M059J (cell line): ENCODE measurements at regions not wholly inside any gene's neighbourhood (a gene's known extent, or its start where the extent isn't known, plus 50 kb on each side); places are given as distances from the start of the nearest gene placed in this dataset.

Experiments used
- DNase-seq: peaks from one replicate; pipeline ENCODE4 v3.0.0-alpha.2; 2012; ENCODE audit warnings: low read depth

DNA sequence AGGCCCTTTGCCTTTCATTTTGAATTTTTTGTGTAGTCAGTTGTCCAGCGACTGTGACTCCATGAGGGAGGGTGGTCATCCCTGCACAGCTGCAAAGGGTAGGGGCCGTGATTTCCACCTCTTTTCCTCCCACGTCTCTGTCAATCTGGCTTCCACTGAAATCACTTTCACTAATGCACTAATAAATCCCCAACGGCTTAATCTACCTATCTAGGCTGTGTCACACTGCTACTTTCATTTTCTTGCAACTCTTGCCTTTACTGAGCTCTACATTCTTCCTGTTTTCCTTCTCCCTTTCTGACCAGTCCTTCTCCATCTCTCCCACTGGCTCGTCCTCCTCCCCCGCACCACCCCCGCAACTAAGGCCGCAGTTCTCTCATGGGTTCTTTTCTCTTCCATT, 212.3 kb upstream of the FOXN3 start:
- no peak for DNase-seq

DNA sequence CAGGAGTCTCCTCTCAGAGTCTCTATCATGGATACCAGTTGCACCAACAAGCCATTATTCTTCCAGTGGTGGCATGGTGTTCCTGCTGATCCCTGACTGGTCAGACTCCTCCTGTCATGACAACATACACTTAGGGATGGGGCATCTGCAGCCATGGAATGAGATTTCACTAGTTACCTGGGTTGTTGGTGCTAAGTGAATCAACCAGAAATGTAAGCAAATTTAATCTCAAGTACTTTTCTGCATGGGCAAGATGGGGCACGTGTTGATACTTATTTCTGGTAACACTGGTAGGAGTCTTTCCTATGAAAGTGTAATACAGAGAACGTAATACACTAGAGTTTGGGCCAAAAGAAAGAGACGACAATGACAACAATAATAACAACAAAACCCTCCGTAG, 211.5 kb upstream of the FOXN3 start:
- no peak for DNase-seq

DNA sequence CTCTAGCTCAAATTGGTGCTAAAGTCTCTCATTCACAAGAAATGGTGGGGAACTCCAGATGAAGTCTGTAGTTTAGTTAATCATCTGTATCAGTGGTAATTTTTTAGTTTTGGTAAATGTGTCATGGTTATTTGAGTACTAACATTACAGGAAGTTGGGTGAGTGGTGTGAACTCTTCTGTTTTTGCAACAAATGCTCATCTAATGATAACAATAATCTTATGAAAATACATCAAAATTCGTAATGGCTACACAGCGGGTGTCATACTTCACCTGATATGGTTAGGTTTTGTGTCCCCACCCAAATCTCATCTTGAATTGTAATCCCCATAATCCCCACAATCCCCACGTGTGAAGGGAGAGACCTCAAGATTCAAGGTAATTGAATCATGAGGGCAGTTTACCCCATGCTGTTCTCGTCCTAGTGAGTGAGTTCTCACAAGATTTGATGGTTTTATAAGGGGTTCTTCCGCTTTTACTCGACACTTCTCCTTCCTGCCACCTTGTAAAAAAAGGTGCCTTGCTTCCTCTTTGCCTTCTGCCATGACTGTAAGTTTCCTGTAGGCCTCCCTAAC, 209.3 kb upstream of the FOXN3 start:
- DNase-seq, result no peak

DNA sequence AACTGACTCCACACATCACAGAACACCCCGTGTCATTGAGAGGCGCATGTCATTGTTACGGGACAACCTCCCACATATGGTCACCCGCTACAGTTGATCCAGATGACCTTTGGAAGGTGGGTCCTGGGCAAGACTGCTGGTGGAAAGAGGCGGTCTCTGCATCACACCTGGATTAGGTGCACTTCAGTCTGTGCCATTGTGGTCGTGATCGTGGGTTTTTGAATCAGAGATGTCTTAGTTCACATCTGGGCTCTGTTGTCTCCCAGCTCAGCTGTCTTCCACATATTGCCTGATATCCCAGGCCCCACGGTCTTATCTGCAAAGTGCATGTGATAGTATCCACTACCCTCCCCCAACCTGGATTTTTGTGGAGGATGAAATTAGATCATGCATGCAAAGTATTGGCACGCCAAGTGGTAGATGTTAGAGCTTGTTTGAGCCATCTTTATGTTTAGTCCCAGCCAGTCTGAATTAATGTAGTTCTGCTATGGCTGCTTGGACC, 208.7 kb upstream of the FOXN3 start:
- DNase-seq, result no peak

DNA sequence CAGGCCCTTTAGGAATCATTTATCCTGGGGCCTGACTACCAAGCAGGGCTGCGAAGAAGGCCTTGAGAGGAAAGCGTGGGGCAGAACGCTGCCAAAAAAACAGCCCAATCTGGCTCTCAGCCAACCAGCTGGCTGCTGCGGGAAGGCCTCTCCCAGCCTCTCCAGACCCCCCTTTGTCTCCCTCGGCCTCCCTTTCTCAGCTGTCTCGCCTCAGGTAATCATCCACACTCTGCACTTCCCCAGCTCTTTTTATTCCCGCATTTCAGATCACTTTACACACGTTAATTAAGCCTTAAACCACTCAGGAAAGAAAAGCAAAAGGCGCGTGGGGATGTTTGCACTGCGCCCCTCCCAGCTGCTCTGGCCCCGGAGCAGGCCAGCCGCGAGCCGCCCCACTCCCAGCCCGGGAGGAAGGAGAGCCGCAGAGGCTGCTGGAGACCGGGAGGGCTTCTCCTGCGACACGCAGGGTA, 208.2 kb upstream of the FOXN3 start:
- no peak for DNase-seq

DNA sequence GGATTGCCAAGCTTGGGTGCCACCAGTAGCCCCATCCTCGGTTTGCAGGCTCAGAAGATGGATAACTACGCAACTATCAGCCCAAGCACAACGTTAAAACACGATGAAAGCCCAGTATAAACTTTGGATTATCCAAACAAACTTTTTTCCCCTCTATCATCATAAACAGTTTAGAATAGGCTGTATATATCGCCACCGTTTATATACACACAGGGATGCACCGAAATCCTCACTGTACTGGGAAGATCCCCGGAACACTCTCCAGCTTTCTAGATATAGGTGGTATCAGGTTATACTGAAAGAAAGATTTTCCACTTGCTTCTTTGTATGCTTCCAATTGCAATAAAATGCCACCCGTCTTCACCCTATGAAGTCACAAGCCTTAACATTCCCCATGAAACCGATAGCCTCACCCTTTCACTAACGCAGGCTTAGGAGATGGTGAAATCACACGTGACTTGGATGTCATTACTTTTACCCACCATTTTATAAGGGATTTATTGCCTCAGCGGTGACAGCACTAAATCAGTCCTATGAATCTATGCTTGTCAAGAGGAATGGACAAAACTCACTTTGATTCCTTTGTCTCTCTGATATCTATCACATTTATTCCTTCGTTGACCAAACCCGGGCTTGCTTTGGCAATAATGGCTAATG, 207.6 kb upstream of the FOXN3 start:
- DNase-seq, result no peak

DNA sequence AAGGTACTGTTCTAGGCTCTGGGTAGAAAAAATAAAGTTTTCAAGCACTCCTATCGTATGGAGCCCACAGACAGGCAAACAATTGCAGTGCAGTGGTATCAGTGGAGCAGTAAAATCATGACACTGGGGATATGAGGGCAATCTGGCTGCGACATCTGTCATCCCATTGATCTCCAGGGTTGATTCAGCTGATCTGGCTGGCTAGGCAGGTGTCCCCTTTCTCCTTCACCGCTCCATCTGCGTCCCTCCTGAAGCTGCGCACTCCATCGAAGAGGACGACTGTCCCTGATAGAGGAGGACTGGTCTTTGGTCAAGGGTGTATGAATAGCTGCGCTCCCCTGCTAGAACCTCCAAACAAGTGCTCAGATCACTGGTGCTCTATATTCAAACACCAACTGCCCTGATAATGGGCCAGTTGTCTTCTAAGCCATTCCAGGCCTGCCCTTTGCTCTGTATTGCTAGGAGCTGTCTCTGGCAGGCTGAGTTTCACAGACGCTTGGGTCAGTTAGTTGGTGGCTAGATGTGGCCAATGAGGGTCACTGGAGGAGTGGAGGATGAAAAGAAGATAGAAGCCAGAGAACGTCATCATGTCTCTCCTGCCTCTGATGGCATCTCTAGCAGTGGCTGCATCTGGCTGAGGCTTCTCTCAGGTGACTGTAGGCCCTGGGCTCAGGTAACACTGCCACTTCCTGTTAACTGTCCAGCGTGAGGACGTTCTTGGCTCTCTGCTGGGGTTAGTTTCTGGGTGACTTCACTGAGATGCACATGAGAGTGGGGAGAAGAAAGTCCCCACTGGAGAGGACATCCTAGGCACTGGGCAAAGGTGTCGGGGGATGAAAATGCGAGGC, 205.0 kb upstream of the FOXN3 start:
- DNase-seq, result no peak

DNA sequence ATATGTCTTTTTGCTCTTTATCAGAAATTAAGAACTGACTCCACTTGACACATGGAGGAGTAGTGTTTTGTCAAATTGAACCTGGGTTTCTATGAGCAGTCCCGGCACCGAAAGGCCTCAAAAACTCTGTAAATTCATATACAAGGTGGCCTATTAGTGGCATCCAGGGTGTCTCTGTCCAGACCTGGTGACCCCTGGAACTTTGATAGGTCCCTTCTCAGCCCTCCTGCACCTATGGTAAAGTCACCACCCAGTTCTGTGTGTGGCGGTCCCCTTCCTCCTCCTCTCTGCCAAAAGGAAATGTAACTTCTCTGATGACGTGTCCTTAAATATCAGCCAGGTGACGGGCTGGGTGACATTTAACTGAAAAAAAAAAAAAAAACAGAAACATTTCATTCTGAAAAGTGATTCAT, 204.0 kb upstream of the FOXN3 start:
- DNase-seq, result no peak

DNA sequence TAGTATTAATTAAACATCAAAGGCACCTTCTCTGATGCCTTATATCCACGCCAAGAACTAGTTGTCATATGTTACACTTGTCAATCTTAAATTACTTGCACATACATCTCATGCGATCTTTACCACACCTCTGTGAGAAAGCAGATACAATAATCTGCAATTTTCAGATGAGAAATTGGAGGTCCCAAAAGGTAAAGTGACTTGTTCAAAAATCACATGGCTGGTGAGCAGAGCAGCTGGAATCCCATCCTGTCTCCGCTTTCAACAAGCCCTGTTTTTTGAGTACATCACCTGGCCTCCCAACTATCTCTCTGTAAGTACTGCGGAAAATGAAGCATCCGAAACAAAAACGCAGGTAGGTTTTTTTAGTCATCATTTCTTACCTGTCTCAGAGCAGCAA, 203.4 kb upstream of the FOXN3 start:
- no peak for DNase-seq

DNA sequence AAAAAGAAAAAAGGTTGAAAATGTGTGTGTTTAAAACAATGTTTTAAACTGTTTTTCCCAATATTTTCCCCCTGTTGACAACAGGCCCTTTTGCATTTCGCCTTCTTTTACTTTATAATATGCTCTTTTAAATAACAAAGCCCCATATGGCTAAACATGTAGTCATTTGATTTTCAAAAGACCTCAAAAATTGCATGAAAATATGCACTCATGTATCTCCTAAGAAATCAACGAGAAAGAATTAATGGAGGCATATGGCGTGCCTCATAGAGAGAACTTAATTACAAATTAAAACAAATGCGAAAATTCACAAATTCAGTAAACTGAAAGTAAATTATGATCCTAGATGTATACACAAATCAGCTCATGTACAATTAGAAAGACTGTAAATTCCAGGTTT, 202.6 kb upstream of the FOXN3 start:
- no peak for DNase-seq

DNA sequence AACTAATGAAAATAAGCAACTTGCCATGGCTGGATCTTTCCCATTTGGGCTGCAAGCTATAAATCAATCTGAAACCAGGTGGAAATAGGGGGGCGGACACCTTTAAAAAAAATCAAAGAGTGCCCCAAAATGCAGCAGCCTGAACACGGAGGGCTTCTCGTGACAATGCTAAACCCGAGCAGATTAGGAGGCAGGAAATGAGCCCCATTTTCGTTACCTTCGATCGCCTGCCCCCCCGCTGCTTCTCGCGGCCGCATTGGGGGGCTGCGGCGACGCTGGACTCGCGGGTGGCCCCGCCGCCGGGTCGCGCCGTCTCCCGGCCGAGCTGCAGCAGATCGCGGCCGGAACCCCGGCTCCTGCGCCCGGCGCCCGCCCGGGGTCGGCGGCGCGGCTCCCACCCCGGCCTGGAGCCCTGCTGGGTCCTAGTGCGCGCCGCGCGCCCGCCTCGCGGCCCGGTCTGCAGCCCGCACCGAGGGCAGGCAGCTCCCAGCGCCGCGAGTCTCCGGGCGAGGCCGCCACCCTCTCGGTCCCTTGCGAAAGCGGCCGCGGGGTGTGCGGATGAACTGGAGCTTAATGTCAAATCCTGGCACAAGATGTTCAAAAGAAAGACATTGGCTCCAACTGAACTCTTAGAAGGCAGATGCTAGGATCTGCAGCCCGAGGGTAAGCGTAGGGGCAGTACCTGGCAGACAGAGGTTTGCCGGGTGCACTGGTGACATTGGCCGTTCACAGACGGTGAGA, 201.9 kb upstream of the FOXN3 start:
- peak; percentile 54 for DNase-seq

DNA sequence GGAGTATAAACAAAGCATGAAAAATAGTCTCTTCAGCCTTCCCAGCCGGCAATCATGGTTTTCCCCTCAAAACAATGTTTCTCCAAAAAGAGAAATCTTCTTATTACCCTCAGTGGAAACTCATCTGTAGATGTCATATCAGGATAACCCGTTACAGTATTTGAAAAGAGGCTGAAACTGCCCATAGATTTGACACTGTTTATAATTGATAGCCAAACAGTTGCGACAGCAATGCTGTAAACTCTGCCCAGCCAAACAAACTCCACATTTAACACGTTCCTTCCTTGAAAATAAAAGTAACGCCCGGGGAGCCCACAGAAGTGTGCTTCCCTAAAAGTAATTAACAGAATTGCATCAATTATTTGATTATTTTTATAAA, 201.3 kb upstream of the FOXN3 start:
- peak; percentile 29 for DNase-seq

DNA sequence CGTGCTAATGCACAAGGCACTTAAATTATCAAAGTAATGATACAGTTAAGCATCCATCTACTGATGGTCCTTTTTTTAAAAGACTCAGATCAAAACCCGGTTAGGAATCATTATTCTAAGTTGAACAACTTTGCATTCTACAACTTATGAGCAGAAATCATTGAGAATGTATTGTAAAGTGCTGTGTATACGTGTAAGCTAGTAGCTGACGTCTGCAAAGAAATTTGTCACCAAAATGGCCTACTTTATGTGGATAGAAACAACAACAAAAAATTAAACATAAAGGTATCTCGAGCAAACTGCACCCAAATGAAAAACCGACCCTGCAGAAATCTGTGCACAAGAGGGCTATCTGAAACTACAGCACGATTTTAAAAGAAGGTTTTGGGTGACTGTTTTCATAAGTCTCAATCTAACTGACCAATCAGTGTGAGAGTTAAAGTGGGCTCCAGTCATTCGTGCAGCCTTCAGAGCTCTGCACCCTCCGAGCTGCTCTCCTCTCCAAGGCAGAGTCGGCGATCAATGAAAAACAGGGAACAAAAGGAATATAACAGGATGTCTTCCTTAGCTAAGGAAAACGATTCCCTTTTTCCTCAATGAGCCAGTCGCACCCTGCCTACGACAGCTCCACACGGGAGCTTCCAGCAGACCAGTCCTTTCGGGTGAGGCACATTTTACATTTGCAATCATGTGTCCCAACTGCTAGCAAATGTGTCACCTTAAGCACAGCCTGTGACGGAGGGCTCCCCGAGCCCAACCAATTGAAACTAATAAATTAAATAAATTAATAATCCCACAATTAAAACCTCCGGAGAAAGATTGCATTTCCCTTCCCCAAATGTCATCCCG, 200.7 kb upstream of the FOXN3 start:
- DNase-seq, result peak; percentile 53

DNA sequence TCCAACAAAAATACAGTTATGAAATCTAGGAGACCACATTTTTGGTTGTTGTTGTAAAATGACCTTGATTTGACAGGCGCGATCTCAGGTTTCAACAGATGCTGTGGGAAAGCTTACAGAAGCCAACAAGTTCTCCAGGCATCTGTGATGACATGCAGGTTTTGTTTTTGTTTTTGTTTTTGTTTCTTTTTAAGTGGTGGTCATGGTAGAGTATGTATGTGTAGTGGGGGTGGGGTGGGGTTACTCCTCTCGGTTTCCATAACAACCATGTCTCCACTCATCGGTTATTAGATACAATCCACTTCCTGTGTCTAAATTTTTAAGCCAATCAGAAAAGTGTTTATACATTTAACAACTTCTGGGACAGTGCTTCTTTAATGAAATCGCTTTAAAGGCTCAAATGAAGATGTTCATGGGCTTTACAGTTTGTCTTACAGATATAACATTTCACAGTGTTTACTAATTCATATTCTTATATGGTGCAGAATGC, 199.9 kb upstream of the FOXN3 start:
- peak; percentile 49 for DNase-seq

DNA sequence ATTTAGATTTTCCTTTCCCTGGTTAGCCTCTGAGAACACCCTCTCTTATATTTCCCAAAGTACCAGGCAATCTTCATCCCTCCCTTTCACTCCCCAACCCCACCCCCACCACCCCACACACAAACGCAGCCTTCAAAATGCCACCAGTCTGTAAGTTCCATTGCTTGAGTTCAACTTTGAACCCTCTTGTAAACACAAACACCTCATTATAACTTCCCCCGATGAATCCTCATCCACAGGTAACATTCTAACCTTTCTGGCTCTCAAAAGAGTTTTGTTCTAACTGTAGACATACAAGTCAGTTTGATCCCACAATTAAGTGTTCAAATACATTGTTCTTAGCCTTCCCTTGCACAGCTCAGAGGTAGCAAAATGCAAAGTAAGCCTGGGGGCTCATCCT, 199.4 kb upstream of the FOXN3 start:
- no peak for DNase-seq

DNA sequence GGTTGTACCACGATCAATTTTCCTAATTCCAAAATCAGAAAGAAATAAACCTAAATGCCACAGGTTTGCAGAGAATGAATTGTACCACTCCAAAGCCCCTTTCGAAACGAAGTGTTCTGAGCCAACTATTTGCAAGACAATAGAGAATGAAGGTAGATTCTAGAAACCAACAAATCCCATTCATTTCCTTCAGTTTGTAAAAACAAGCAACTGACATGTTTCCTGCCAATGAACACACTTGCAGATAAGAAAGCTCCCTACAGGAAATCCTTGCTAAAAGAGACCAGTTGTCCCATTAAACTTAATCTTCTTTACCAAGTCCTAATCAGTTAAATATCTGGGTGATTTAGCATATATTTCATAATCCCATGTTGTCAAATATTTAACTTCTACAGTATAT, 198.4 kb upstream of the FOXN3 start:
- no peak for DNase-seq

DNA sequence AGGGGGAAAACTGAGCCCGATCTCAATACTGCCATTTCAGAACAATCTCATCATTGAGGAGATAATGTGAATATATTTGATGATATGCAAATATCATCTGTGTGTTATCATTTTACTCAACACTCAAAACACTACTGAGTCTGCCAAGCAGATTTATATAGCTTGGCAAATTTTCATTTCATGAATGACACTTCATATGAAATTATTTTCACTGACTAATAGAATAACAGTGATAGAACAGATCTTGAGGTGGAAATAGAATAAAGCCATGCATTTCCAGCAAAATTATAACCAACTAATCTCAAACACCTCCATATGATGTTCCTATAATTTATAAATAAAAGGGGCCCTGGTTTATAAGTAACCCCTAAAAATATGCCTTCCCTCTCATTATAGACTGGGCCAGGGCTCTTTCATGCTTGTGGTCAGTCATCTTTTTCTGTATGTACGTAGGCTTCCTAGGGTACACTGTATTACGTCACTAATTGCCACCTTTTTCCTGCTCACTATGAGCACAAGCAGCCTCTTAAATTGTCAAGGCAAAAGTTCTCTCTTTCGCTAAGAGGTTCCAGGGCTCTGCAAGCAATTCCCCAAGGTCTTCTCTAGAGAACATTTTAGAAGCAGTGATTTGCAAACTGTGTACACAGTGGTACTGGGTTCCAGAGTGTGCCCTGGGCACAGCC, 197.1 kb upstream of the FOXN3 start:
- DNase-seq, result no peak

DNA sequence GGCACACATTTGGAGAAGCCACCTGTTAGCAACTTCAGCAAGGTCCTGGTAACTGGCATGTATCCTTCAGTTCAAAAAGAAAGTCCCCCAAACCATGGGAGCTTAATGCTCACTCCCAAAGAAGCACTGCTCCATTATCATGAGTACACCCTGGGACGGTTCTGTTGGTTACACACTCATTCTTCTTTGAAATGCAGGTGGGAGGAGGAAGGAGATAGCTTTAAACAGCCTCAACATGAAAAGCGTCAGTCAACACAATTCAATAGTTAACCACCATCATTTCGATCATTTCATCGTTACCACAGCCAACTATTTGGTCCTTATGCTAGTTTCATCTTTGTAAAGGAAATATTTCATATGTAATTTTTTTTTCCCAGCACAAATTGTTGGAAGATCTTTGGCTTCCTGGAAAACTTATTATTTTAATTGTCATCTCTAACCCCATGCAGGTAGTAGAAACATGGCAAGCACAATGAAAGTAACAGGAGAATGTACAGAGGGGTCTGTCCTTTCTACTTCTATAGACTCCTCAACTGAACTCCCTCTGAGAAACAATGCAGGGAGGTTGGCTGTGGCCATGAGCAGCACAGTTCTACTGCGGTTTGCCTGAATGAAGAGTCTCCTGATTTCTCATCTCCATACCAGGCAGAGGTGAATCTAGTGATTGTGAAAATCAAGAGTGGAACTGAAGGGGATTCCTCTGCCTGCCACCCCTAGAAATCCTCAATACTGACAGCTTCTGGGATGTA, 196.4 kb upstream of the FOXN3 start:
- no peak for DNase-seq

DNA sequence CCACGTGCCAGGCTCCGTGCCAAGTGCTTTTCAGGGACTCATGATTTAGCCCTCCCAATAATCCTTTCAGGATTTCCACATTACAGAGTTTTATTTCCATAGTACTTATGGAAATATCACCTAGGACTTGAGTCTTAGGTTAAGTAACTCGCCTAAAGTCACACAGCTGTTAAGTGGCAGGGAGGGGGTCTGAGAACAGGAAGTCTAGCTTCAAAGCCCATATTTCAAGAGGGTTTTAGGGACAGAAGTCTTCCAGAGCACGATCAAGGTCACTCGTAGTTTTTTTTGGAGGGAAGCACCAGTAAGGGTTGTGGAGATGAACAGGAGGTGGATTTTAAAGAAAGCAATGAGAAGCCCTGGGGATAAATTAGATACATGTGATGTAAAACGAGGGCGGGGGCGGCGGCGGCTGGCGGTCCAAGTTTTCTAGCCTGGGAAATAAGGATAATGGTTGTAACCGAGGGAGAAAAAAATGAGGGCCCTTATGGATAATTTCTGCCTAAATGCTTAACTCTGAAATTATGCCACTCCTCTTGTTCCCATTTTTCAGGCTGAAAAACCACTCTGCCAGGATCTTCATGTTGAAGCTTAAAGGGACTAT, 192.6 kb upstream of the FOXN3 start:
- no peak for DNase-seq
